Left kidney (tissue), 1 donor: ENCODE measurements at regions not wholly inside any gene's neighbourhood (a gene's known extent, or its start where the extent isn't known, plus 50 kb on each side); places are given as distances from the start of the nearest gene placed in this dataset.

Experiments
- DNase-seq: peaks from one replicate; pipeline ENCODE4 v3.0.0-alpha.2; 2013

- no peak for DNase-seq
Measured at GRCh38 chr13:67651908-67652465, 421.9 kb upstream of the PCDH9 start.

GRCh38 chr13:67650471-67650870, 420.3 kb upstream of the PCDH9 start:
- DNase-seq: no peak

- DNase-seq: no peak
Measured at GRCh38 chr13:67645874-67646467, 415.8 kb upstream of the PCDH9 start.

- DNase-seq: no peak
Measured at GRCh38 chr13:67643516-67644055, 413.4 kb upstream of the PCDH9 start.

GRCh38 chr13:67642657-67643056, 412.5 kb upstream of the PCDH9 start:
- DNase-seq: no peak

- DNase-seq: no peak
Measured at GRCh38 chr13:67635754-67636153, 405.6 kb upstream of the PCDH9 start.

- DNase-seq: no peak
Measured at GRCh38 chr13:67632590-67632989, 402.5 kb upstream of the PCDH9 start.

- no peak for DNase-seq
Measured at GRCh38 chr13:67630640-67631039, 400.5 kb upstream of the PCDH9 start.

- DNase-seq: no peak
Measured at GRCh38 chr13:67623630-67624029, 393.5 kb upstream of the PCDH9 start.

- no peak for DNase-seq
Measured at GRCh38 chr13:67620665-67621064, 390.5 kb upstream of the PCDH9 start.

- no peak for DNase-seq
Measured at GRCh38 chr13:67619995-67620380, 389.9 kb upstream of the PCDH9 start.

GRCh38 chr13:67619351-67619994, 389.3 kb upstream of the PCDH9 start:
- DNase-seq: no peak

- no peak for DNase-seq
Measured at GRCh38 chr13:67614579-67614978, 384.4 kb upstream of the PCDH9 start.

GRCh38 chr13:67614013-67614412, 383.9 kb upstream of the PCDH9 start:
- no peak for DNase-seq

- DNase-seq: no peak
Measured at GRCh38 chr13:67588607-67589006, 358.5 kb upstream of the PCDH9 start.

- DNase-seq: no peak
Measured at GRCh38 chr13:67577361-67577760, 347.2 kb upstream of the PCDH9 start.

- DNase-seq: no peak
Measured at GRCh38 chr13:67574320-67575233, 344.4 kb upstream of the PCDH9 start.

- DNase-seq: no peak
Measured at GRCh38 chr13:67568205-67568604, 338.1 kb upstream of the PCDH9 start.

GRCh38 chr13:67557642-67558241, 327.6 kb upstream of the PCDH9 start:
- DNase-seq: no peak

GRCh38 chr13:67557118-67557517, 327.0 kb upstream of the PCDH9 start:
- DNase-seq: no peak

GRCh38 chr13:67554746-67555452, 324.8 kb upstream of the PCDH9 start:
- DNase-seq: no peak

GRCh38 chr13:67554286-67554685, 324.1 kb upstream of the PCDH9 start:
- no peak for DNase-seq
